HG02981 (cell line): ENCODE measurements at regions not wholly inside any gene's neighbourhood (a gene's known extent, or its start where the extent isn't known, plus 50 kb on each side); places are given as distances from the start of the nearest gene placed in this dataset.

Source experiments
- ATAC-seq: cut with Tn5 transposase; IDR thresholded peaks from one replicate; pipeline ENCODE4 v1.9.1; 2021; ENCODE audit warnings: mild to moderate bottlenecking, moderate library complexity; ENCODE audit not compliant: unreplicated experiment

GRCh38 chr4:41865306-41865980 is 69.8 kb upstream of the TMEM33 start:
- no peak for ATAC-seq

GRCh38 chr4:41859087-41859486 is 76.1 kb upstream of the TMEM33 start:
- no peak for ATAC-seq

- no peak for ATAC-seq
Measured at GRCh38 chr4:41857226-41857641, 78.0 kb upstream of the TMEM33 start.

- no peak for ATAC-seq
Measured at GRCh38 chr4:41856797-41857196, 78.4 kb upstream of the TMEM33 start.

- ATAC-seq: no peak
Measured at GRCh38 chr4:41853973-41854372, 81.3 kb upstream of the TMEM33 start.

- no peak for ATAC-seq
Measured at GRCh38 chr4:41852229-41852628, 83.0 kb upstream of the TMEM33 start.

- no peak for ATAC-seq
Measured at GRCh38 chr4:41851621-41852020, 83.6 kb upstream of the TMEM33 start.

- no peak for ATAC-seq
Measured at GRCh38 chr4:41844327-41844726, 90.9 kb upstream of the TMEM33 start.

GRCh38 chr4:41839916-41840854 is 91.7 kb upstream of the PHOX2B start:
- ATAC-seq: peak; percentile 67

- ATAC-seq: no peak
Measured at GRCh38 chr4:41838590-41838989, 90.1 kb upstream of the PHOX2B start.

- no peak for ATAC-seq
Measured at GRCh38 chr4:41835321-41835995, 86.9 kb upstream of the PHOX2B start.

GRCh38 chr4:41832961-41833360 is 84.4 kb upstream of the PHOX2B start:
- ATAC-seq: no peak

- no peak for ATAC-seq
Measured at GRCh38 chr4:41822325-41822724, 73.8 kb upstream of the PHOX2B start.

- no peak for ATAC-seq
Measured at GRCh38 chr4:41820473-41820872, 71.9 kb upstream of the PHOX2B start.

- ATAC-seq: no peak
Measured at GRCh38 chr4:41819621-41820020, 71.1 kb upstream of the PHOX2B start.

GRCh38 chr4:41815473-41815872 is 66.9 kb upstream of the PHOX2B start:
- ATAC-seq: no peak

GRCh38 chr4:41814565-41814964 is 66.0 kb upstream of the PHOX2B start:
- no peak for ATAC-seq

- no peak for ATAC-seq
Measured at GRCh38 chr4:41806807-41807206, 58.3 kb upstream of the PHOX2B start.

- no peak for ATAC-seq
Measured at GRCh38 chr4:41802590-41802989, 54.1 kb upstream of the PHOX2B start.

GRCh38 chr4:41799126-41799525 is 50.6 kb upstream of the PHOX2B start:
- no peak for ATAC-seq
